ENCODE measurements at regions not wholly inside any gene's neighbourhood (a gene's known extent, or its start where the extent isn't known, plus 50 kb on each side); places are given as distances from the start of the nearest gene placed in this dataset.
"Not testable (repeated sequence)": the region's sequence is repeated elsewhere in the genome, so short reads cannot be mapped to it uniquely, and the experiment has no call there.

DNA sequence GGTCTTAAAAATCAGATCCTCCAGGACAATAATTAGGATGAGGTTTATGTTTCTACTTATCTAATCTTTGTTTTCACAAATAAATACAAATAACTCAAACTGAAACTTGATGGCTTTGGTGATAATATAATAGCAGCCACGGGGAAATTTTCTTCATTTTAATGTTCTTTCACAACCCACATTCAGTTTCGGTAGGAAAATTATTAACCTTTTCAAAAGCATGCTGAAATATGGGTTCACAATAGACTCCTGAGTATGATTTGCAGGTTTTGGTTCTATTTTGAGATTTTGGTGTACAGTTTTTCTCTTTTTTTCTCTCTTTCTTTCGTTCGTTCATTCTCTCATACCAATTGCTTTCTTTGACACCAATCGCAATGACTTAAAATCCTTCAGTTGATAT is 233.9 kb upstream of the PLGLB2 start:
- ATAC-seq (ENCODE audit: insufficient read depth, low FRiP score); H3K4me1 ChIP-seq (ENCODE audit: control insufficient read depth in 5 of 5, insufficient read depth in 5 of 5, low read length in 5 of 5); H3K27ac ChIP-seq (ENCODE audit: low read depth in 1 of 2, low read length in 1 of 2); DNase-seq; H3K4me3 ChIP-seq; H3K9me3 ChIP-seq (ENCODE audit: control insufficient read depth in 4 of 4, insufficient read depth in 3 of 4, low read length in 3 of 4); H3K9ac ChIP-seq (ENCODE audit: insufficient read depth in 1 of 2, low read length in 2 of 2); H3K27me3 ChIP-seq (ENCODE audit: control insufficient read depth in 3 of 3, insufficient read depth in 3 of 3, low read length in 2 of 3); H3K36me3 ChIP-seq (ENCODE audit: control insufficient read depth in 4 of 4, insufficient read depth in 4 of 4, low read length in 4 of 4): not testable (repeated sequence)
- WGBS, 2 donors, result 72 to 82% methylated on average over 2 of the region's 5 CpGs

GRCh38 chr2:87514515-87514914 is 233.4 kb upstream of the PLGLB2 start:
- H3K4me1 ChIP-seq (ENCODE audit: control insufficient read depth in 5 of 5, insufficient read depth in 5 of 5, low read length in 5 of 5); H3K4me3 ChIP-seq; ATAC-seq (ENCODE audit: insufficient read depth, low FRiP score); H3K9me3 ChIP-seq (ENCODE audit: control insufficient read depth in 4 of 4, insufficient read depth in 3 of 4, low read length in 3 of 4); H3K27me3 ChIP-seq (ENCODE audit: control insufficient read depth in 3 of 3, insufficient read depth in 3 of 3, low read length in 2 of 3); H3K27ac ChIP-seq (ENCODE audit: low read depth in 1 of 2, low read length in 1 of 2); H3K9ac ChIP-seq (ENCODE audit: insufficient read depth in 1 of 2, low read length in 2 of 2); DNase-seq; H3K36me3 ChIP-seq (ENCODE audit: control insufficient read depth in 4 of 4, insufficient read depth in 4 of 4, low read length in 4 of 4): not testable (repeated sequence)
- no CpG with 5 or more reads among the region's 7 CpGs for WGBS, 2 donors

- not testable (repeated sequence) for H3K4me1 ChIP-seq (ENCODE audit: control insufficient read depth in 5 of 5, insufficient read depth in 5 of 5, low read length in 5 of 5); H3K9me3 ChIP-seq (ENCODE audit: control insufficient read depth in 4 of 4, insufficient read depth in 3 of 4, low read length in 3 of 4); DNase-seq; H3K27me3 ChIP-seq (ENCODE audit: control insufficient read depth in 3 of 3, insufficient read depth in 3 of 3, low read length in 2 of 3); H3K4me3 ChIP-seq; ATAC-seq (ENCODE audit: insufficient read depth, low FRiP score); H3K27ac ChIP-seq (ENCODE audit: low read depth in 1 of 2, low read length in 1 of 2); H3K9ac ChIP-seq (ENCODE audit: insufficient read depth in 1 of 2, low read length in 2 of 2); H3K36me3 ChIP-seq (ENCODE audit: control insufficient read depth in 4 of 4, insufficient read depth in 4 of 4, low read length in 4 of 4)
- 76 to 85% methylated on average over 2 of the region's 2 CpGs for WGBS, 2 donors
Measured at GRCh38 chr2:87515226-87515625, 232.7 kb upstream of the PLGLB2 start.

DNA sequence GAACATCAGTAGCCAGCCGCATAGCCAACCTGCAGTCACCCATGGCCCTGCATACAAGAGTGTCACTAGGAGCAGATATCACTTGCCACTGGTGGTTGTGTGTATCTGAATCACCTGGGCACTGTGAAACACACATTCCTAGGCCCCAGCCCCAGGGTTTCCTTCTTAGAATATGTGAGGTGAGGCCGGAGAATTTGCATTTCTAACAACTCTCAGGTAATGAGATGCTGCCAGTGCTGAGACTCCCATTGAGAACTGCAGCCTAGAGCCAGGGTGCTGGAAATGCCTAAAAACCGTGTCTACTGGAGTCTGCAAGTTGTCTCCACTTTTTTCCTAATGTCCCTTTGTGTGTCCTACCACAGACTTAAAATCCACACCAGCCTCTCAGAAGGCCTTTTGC is 232.0 kb upstream of the PLGLB2 start:
- H3K27ac ChIP-seq (ENCODE audit: low read depth in 1 of 2, low read length in 1 of 2); ATAC-seq (ENCODE audit: insufficient read depth, low FRiP score); H3K4me1 ChIP-seq (ENCODE audit: control insufficient read depth in 5 of 5, insufficient read depth in 5 of 5, low read length in 5 of 5); H3K4me3 ChIP-seq; DNase-seq; H3K27me3 ChIP-seq (ENCODE audit: control insufficient read depth in 3 of 3, insufficient read depth in 3 of 3, low read length in 2 of 3); H3K9me3 ChIP-seq (ENCODE audit: control insufficient read depth in 4 of 4, insufficient read depth in 3 of 4, low read length in 3 of 4); H3K9ac ChIP-seq (ENCODE audit: insufficient read depth in 1 of 2, low read length in 2 of 2); H3K36me3 ChIP-seq (ENCODE audit: control insufficient read depth in 4 of 4, insufficient read depth in 4 of 4, low read length in 4 of 4): not testable (repeated sequence)
- WGBS, 2 donors, result 86 to 89% methylated on average over 2 of the region's 3 CpGs

- DNase-seq; H3K27ac ChIP-seq (ENCODE audit: low read depth in 1 of 2, low read length in 1 of 2): not testable (repeated sequence)
Measured at GRCh38 chr2:87516369-87516967, 231.4 kb upstream of the PLGLB2 start.

DNA sequence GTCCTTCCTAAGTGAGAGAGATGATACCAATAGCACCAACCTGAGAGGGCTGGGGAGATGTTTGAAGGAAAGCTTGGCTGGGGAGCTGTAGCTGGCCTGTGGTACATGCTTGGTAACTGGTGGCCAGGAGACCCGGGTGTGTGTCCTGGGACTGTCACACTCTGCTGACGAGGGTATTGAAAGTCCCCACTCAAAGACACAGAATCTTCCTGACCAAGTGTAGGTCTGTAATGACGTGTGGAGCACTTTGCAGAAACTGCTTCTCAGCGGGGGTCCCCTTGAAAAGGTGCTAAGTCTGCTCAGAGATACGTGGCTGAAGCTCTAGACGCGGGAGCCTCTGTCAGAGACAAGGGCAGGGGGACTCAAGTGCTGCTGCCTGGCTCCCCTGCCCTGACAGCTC is 230.4 kb upstream of the PLGLB2 start:
- 89 to 92% methylated on average over 2 of the region's 7 CpGs for WGBS, 2 donors
- DNase-seq; H3K4me3 ChIP-seq; H3K9ac ChIP-seq (ENCODE audit: insufficient read depth in 1 of 2, low read length in 2 of 2); H3K27ac ChIP-seq (ENCODE audit: low read depth in 1 of 2, low read length in 1 of 2); H3K36me3 ChIP-seq (ENCODE audit: control insufficient read depth in 4 of 4, insufficient read depth in 4 of 4, low read length in 4 of 4); H3K9me3 ChIP-seq (ENCODE audit: control insufficient read depth in 4 of 4, insufficient read depth in 3 of 4, low read length in 3 of 4); H3K4me1 ChIP-seq (ENCODE audit: control insufficient read depth in 5 of 5, insufficient read depth in 5 of 5, low read length in 5 of 5); ATAC-seq (ENCODE audit: insufficient read depth, low FRiP score); H3K27me3 ChIP-seq (ENCODE audit: control insufficient read depth in 3 of 3, insufficient read depth in 3 of 3, low read length in 2 of 3): not testable (repeated sequence)

More at GRCh38 chr2:87516369-87516967, 231.4 kb upstream of the PLGLB2 start:
- H3K9ac ChIP-seq (ENCODE audit: insufficient read depth in 1 of 2, low read length in 2 of 2); H3K4me3 ChIP-seq; H3K9me3 ChIP-seq (ENCODE audit: control insufficient read depth in 4 of 4, insufficient read depth in 3 of 4, low read length in 3 of 4); H3K27me3 ChIP-seq (ENCODE audit: control insufficient read depth in 3 of 3, insufficient read depth in 3 of 3, low read length in 2 of 3); H3K4me1 ChIP-seq (ENCODE audit: control insufficient read depth in 5 of 5, insufficient read depth in 5 of 5, low read length in 5 of 5); H3K36me3 ChIP-seq (ENCODE audit: control insufficient read depth in 4 of 4, insufficient read depth in 4 of 4, low read length in 4 of 4); ATAC-seq (ENCODE audit: insufficient read depth, low FRiP score): not testable (repeated sequence)
- 84 to 85% methylated on average over 6 to 7 of the region's 7 CpGs for WGBS, 2 donors

- not testable (repeated sequence) for H3K36me3 ChIP-seq (ENCODE audit: control insufficient read depth in 4 of 4, insufficient read depth in 4 of 4, low read length in 4 of 4); H3K9ac ChIP-seq (ENCODE audit: insufficient read depth in 1 of 2, low read length in 2 of 2); ATAC-seq (ENCODE audit: insufficient read depth, low FRiP score); DNase-seq; H3K4me1 ChIP-seq (ENCODE audit: control insufficient read depth in 5 of 5, insufficient read depth in 5 of 5, low read length in 5 of 5); H3K9me3 ChIP-seq (ENCODE audit: control insufficient read depth in 4 of 4, insufficient read depth in 3 of 4, low read length in 3 of 4); H3K27ac ChIP-seq (ENCODE audit: low read depth in 1 of 2, low read length in 1 of 2); H3K27me3 ChIP-seq (ENCODE audit: control insufficient read depth in 3 of 3, insufficient read depth in 3 of 3, low read length in 2 of 3); H3K4me3 ChIP-seq
- 55 to 82% methylated on average over 7 of the region's 7 CpGs for WGBS, 2 donors
Measured at GRCh38 chr2:87518066-87518465, 229.8 kb upstream of the PLGLB2 start.

DNA sequence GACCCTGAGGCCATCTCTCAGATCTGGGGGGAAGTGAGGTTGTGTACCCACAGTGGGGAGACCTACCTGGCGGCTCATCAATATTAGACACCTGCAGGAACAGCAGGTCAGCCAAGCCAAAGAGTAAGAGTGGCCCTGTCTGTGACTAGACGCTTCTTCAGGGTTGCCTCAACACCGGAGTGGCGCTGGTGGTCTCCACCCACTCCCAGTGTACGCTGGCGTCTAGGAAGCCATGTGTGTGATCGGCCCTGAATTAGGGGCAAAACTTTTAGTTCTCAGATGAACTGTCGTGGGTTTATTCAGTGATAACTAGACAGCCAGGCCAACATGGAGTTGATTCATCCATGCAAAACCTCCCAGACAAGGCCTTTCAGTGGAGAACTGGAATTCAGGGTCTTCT is 229.3 kb upstream of the PLGLB2 start:
- 94 to 98% methylated on average over 8 of the region's 8 CpGs for WGBS, 2 donors
- not testable (repeated sequence) for H3K4me3 ChIP-seq; ATAC-seq (ENCODE audit: insufficient read depth, low FRiP score); H3K27ac ChIP-seq (ENCODE audit: low read depth in 1 of 2, low read length in 1 of 2); H3K9ac ChIP-seq (ENCODE audit: insufficient read depth in 1 of 2, low read length in 2 of 2); H3K36me3 ChIP-seq (ENCODE audit: control insufficient read depth in 4 of 4, insufficient read depth in 4 of 4, low read length in 4 of 4); H3K4me1 ChIP-seq (ENCODE audit: control insufficient read depth in 5 of 5, insufficient read depth in 5 of 5, low read length in 5 of 5); DNase-seq; H3K27me3 ChIP-seq (ENCODE audit: control insufficient read depth in 3 of 3, insufficient read depth in 3 of 3, low read length in 2 of 3); H3K9me3 ChIP-seq (ENCODE audit: control insufficient read depth in 4 of 4, insufficient read depth in 3 of 4, low read length in 3 of 4)

Measured in lung (tissue), 9 donors.